ENCODE measurements at regions not wholly inside any gene's neighbourhood (a gene's known extent, or its start where the extent isn't known, plus 50 kb on each side); places are given as distances from the start of the nearest gene placed in this dataset.

DNA sequence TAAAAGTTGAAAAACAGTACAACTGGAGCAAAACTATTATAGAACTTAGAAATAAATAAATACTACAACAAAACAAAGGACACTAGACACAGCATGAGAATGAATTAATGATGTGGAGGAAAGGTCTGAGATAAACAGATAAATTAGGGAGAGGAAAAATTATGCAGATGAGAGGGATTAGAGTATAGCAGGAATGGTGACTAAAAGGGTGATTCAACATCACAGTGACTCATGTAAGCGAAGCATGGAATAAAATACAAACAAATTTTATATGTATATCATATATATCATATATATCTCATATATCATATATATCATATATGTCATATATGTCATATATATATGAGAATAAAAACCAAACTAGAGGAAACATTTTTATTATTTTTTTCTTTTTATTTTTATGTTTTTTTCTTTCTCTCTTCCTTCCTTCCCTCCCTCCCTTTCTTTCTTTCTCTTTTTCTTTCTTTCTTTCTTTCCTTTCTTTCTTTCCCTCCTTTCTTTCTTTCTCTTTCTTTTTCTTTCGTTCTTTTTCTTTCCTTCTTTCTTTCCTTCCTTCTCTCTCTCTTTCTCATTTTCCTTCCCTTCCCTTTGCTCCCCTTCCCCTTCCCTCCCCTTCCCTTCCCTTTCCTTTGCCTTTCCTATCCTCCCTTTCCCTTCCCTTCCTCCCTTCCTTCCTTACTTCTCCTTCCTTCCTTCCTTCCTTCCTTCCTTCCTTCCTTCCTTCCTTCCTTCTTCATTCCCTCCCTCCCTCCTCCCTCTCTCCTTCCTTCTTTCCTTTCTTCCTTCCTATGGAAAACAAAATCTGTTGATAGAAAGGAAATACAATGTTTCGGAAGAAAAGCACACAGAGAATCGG, 1014.6 kb downstream of the GRIK2 start:
- no peaks in the 10 kb centered on the region for H3K79me2 ChIP-seq (ENCODE audit: control insufficient read depth in 1 of 2, insufficient read depth in 2 of 2, low read length in 2 of 2)
- H3K4me1 ChIP-seq (replicated peaks in 1 of 4; ENCODE audit: control insufficient read depth in 3 of 4, insufficient read depth in 4 of 4, low read length in 3 of 4) = no peaks in the 10 kb centered on the region
- ChIA-PET POLR2A (ENCODE audit: partially characterized antibody) (no interaction called here), CTCF (ENCODE audit: partially characterized antibody) (no interaction called here)
- DNase-seq (ENCODE audit: low read depth in 1 of 2, low spot score in 2 of 2) (no peak), FAIRE-seq (no peak)
- H3K36me3 ChIP-seq (ENCODE audit: control insufficient read depth in 2 of 4, insufficient read depth in 4 of 4, low read length in 3 of 4) = no peaks in the 10 kb centered on the region
- H3K23ac ChIP-seq (ENCODE audit: insufficient read length) = no peak overlapping the region
- H3K4me3 ChIP-seq (ENCODE audit: extremely low read depth in 1 of 4, insufficient read depth in 2 of 4, low read depth in 3 of 4, low read length in 4 of 4) = no peak overlapping the region
- H3K9ac ChIP-seq (replicated peaks in 1 of 4; ENCODE audit: extremely low read depth in 1 of 4, low read depth in 3 of 4, low read length in 3 of 4) = no peak overlapping the region
- H3K27me3 ChIP-seq (replicated peaks in 1 of 4; ENCODE audit: control insufficient read depth in 3 of 4, extremely low read depth in 1 of 4, insufficient read depth in 3 of 4, low read length in 3 of 4) = no peaks in the 10 kb centered on the region
- no peak overlapping the region for H4K91ac ChIP-seq (replicated peaks; ENCODE audit: insufficient read length, low read length)
- H2AFZ ChIP-seq (ENCODE audit: low read length) = no peak overlapping the region
- H2AK5ac ChIP-seq (ENCODE audit: low read depth, low read length) = no peak overlapping the region
- H2BK120ac ChIP-seq (replicated peaks; ENCODE audit: low read depth, low read length) = no peak overlapping the region
- no peak overlapping the region for H2BK20ac ChIP-seq (ENCODE audit: low read length)
- H2BK15ac ChIP-seq (ENCODE audit: low read length) = no peak overlapping the region
- no peak overlapping the region for H3K18ac ChIP-seq (ENCODE audit: extremely low read depth, low read length)
- no peak overlapping the region for H3K56ac ChIP-seq (replicated peaks; ENCODE audit: insufficient read length, low read depth, low read length)
- H2BK12ac ChIP-seq (ENCODE audit: low read depth, low read length) = no peak overlapping the region
- H2BK5ac ChIP-seq (ENCODE audit: low read depth, low read length) = no peak overlapping the region
- H3K4me2 ChIP-seq (ENCODE audit: insufficient read depth in 1 of 2, low read depth in 2 of 2, low read length in 2 of 2) = no peak overlapping the region
- no peaks in the 10 kb centered on the region for H4K20me1 ChIP-seq (replicated peaks in 1 of 2; ENCODE audit: control insufficient read depth in 1 of 2, insufficient read depth in 2 of 2, low read length in 2 of 2)
- WGBS, 2 experiments (ENCODE audit: extremely low coverage in 1 of 2, insufficient coverage in 1 of 2, insufficient read length in 1 of 2, insufficient replicate concordance in 2 of 2, low coverage in 1 of 2, low lambda C conversion rate in 2 of 2, missing lambda C conversion rate in 1 of 2) = 74% methylated on average over 4 of the region's 4 CpGs; no CpG with 5 or more reads in 1 of the 2 experiments
- no peak overlapping the region for H3K14ac ChIP-seq (ENCODE audit: insufficient read length)
- H4K8ac ChIP-seq (ENCODE audit: extremely low read depth, insufficient read depth, low read length) = no peak overlapping the region
- H4K5ac ChIP-seq (ENCODE audit: insufficient read length, low read depth, low read length) = no peak overlapping the region
- H3K27ac ChIP-seq (ENCODE audit: low read depth, low read length) = no peak overlapping the region
- no peaks in the 10 kb centered on the region for H3K79me1 ChIP-seq (ENCODE audit: low read depth, low read length)
- H3K23me2 ChIP-seq (ENCODE audit: low read depth, low read length) = no peaks in the 10 kb centered on the region
- H3K4ac ChIP-seq (replicated peaks; ENCODE audit: insufficient read length, low read depth, low read length) = no peak overlapping the region
- H3K9me3 ChIP-seq (ENCODE audit: insufficient read depth in 2 of 2, low read depth in 1 of 2, low read length in 1 of 2) = no peaks in the 10 kb centered on the region
- TF ChIP-seq HDAC2 (IDR thresholded peaks at IDR 0.05; ENCODE audit: borderline replicate concordance in 1 of 2, low read depth in 2 of 2, low read length in 2 of 2) (no peak), RBBP5 (IDR thresholded peaks at IDR 0.05; ENCODE audit: borderline replicate concordance, low read depth, low read length) (no peak), CTBP2 (IDR thresholded peaks at IDR 0.05; ENCODE audit: borderline replicate concordance, insufficient read depth, insufficient read length, low read length) (no peak), BRCA1 (IDR thresholded peaks at IDR 0.05; ENCODE audit: low read depth, low read length) (no peak), SAP30 (IDR thresholded peaks at IDR 0.05; ENCODE audit: insufficient read depth, insufficient replicate concordance, low read length) (no peak), NANOG (IDR thresholded peaks at IDR 0.05; ENCODE audit: insufficient read depth, low read depth, low read length, poor library complexity, severe bottlenecking) (no peak), TCF12 (IDR thresholded peaks at IDR 0.05; ENCODE audit: low read depth, low read length) (no peak), CEBPB (IDR thresholded peaks at IDR 0.05; ENCODE audit: low read depth, low read length) (no peak), ASH2L (IDR thresholded peaks at IDR 0.05; ENCODE audit: low read length) (no peak), SUZ12 (IDR thresholded peaks at IDR 0.05; ENCODE audit: low read length) (no peak), GABPA (IDR thresholded peaks at IDR 0.05; ENCODE audit: borderline replicate concordance, insufficient read depth, low read length) (no peak)
- TF ChIP-seq, protein P1, sequence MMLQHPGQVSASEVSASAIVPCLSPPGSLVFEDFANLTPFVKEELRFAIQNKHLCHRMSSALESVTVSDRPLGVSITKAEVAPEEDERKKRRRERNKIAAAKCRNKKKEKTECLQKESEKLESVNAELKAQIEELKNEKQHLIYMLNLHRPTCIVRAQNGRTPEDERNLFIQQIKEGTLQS (IDR thresholded peaks at IDR 0.05; ENCODE audit: insufficient read depth, low read depth, low read length) = no peak

All from H1 (cell line).